ENCODE measurements at regions not wholly inside any gene's neighbourhood (a gene's known extent, or its start where the extent isn't known, plus 50 kb on each side); places are given as distances from the start of the nearest gene placed in this dataset.

- H3K9me3 ChIP-seq: no peaks in the 10 kb centered on the region
- TF ChIP-seq POLR2A (IDR thresholded peaks at IDR 0.05): no peak
- no peak overlapping the region for H3K27ac ChIP-seq
- no peak for DNase-seq
- H3K36me3 ChIP-seq: no peaks in the 10 kb centered on the region
- 92 to 95% (median 93%) methylated on average over 10 of the region's 10 CpGs for WGBS, 5 donors
- no peak overlapping the region for H3K4me3 ChIP-seq
- H3K27me3 ChIP-seq: no peaks in the 10 kb centered on the region
- intact Hi-C loops (cut with DNase I; ENCODE audit: low total_unique reads): no loop called here
- H3K4me1 ChIP-seq: peaks cover 0 to 14% (median 8%) of the 10 kb centered on the region in 4 donors
Observed at GRCh38 chr6:159113223-159113622, 56.0 kb upstream of the FNDC1 start.

DNA sequence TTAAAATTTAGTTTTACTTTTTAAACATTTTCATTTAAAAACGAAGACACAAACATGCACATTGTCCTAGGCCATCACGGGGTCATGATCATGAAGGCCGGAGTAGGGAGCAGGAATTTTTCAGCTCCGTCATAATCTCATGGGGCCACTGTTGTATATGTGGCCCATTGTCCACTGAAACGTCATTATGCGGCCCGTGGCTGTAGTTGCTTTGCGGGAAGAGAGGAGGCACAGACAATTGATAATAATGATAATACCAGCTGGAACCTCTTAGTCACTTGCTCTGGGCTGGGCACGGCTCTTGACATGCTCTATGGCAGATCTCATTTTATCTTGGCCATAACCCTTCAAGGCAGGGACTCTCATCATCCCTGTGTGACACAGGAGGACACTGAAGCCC lies 56.5 kb upstream of the FNDC1 start:
- TF ChIP-seq CTCF (IDR thresholded peaks at IDR 0.05) (no peak), POLR2AphosphoS5 (IDR thresholded peaks at IDR 0.05) (no peak), POLR2A (IDR thresholded peaks at IDR 0.05) (no peak), EP300 (IDR thresholded peaks at IDR 0.05) (no peak)
- H3K4me3 ChIP-seq: no peak overlapping the region
- no peaks in the 10 kb centered on the region for H3K27me3 ChIP-seq
- H3K36me3 ChIP-seq: no peaks in the 10 kb centered on the region
- intact Hi-C loops (cut with DNase I; ENCODE audit: low total_unique reads): no loop called here
- 86 to 92% (median 88%) methylated on average over 9 of the region's 9 CpGs for WGBS, 5 donors
- H3K27ac ChIP-seq: no peak overlapping the region
- H3K9me3 ChIP-seq: no peaks in the 10 kb centered on the region
- H3K4me1 ChIP-seq: peaks cover 0 to 19% (median 11%) of the 10 kb centered on the region in 4 donors
- DNase-seq: no peak

DNA sequence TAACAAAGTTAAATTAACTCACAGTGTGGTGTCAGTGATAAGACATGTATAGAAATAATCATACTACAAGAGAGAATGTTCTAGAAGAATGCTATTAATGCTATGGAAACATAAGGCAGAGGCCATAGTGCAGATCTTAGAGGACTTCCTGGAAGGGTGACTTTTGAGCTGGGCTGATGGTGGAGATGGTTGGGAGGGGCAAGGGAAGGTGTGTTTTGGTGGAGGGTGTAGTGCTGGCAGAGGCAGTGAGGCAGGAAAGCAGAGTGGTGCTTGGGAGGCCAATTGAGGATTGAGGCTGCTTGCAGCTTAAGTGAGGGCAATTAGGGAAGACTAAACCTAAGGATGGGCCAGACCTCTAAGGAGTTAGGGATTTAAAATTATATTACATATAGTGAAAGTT lies 58.5 kb upstream of the FNDC1 start:
- H3K36me3 ChIP-seq: no peaks in the 10 kb centered on the region
- intact Hi-C loops (cut with DNase I; ENCODE audit: low total_unique reads): no loop called here
- H3K9me3 ChIP-seq: no peaks in the 10 kb centered on the region
- H3K27ac ChIP-seq: no peak overlapping the region
- DNase-seq: no peak
- peaks cover 11 to 35% (median 21%) of the 10 kb centered on the region in 4 donors for H3K4me1 ChIP-seq
- H3K4me3 ChIP-seq: no peak overlapping the region
- TF ChIP-seq CTCF (IDR thresholded peaks at IDR 0.05) (no peak), POLR2A (IDR thresholded peaks at IDR 0.05) (no peak), POLR2AphosphoS5 (IDR thresholded peaks at IDR 0.05) (no peak)
- no peaks in the 10 kb centered on the region for H3K27me3 ChIP-seq

DNA sequence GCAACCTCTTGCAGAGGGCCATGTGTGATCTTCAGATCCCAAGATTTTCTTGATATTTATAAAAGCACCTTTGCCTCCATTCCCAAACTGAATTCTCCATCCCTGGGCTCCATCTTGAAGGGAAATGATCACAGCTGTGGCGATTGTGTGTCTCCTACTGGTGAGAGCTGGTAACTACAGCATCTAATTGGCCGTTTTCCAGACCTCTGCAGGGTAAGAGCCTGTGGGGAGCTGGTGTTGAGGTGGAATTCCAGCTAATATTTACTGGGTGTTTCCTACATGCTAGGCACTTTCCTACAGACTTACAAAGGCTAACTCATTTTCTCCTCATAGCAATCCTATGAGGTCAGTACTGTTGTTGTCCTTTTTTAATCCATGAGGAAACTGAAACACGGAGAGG lies 59.2 kb upstream of the FNDC1 start:
- TF ChIP-seq POLR2AphosphoS5 (IDR thresholded peaks at IDR 0.05) (no peak), EP300 (IDR thresholded peaks at IDR 0.05) (no peak), CTCF (IDR thresholded peaks at IDR 0.05) (peak in 4 of 7 experiments; percentile 24 to 47 (median 42))
- no peaks in the 10 kb centered on the region for H3K9me3 ChIP-seq
- H3K4me1 ChIP-seq: peaks cover 12 to 42% (median 26%) of the 10 kb centered on the region in 4 donors
- no peaks in the 10 kb centered on the region for H3K27me3 ChIP-seq
- H3K36me3 ChIP-seq: no peaks in the 10 kb centered on the region
- no peak overlapping the region for H3K4me3 ChIP-seq
- 24 to 36% (median 27%) methylated on average over 3 of the region's 3 CpGs for WGBS, 5 donors
- intact Hi-C loops (cut with DNase I; ENCODE audit: low total_unique reads): no loop called here
- DNase-seq: peak; percentile 31 to 68
- H3K27ac ChIP-seq: no peak overlapping the region

GRCh38 chr6:159109391-159109790 lies 59.8 kb upstream of the FNDC1 start:
- Histone ChIP-seq H3K27ac (no peak overlapping the region), H3K4me1 (peaks cover 12 to 48% (median 33%) of the 10 kb centered on the region in 4 donors), H3K9me3 (no peaks in the 10 kb centered on the region), H3K27me3 (peaks cover 0 to 3% (median 0%) of the 10 kb centered on the region in 3 donors), H3K4me3 (no peak overlapping the region), H3K36me3 (no peaks in the 10 kb centered on the region)
- no peak for TF ChIP-seq POLR2AphosphoS5 (IDR thresholded peaks at IDR 0.05)
- TF ChIP-seq EP300 (IDR thresholded peaks at IDR 0.05): no peak
- TF ChIP-seq POLR2A (IDR thresholded peaks at IDR 0.05): no peak
- DNase-seq: peak in 1 of 2 donors; percentile 28
- intact Hi-C loops (cut with DNase I; ENCODE audit: low total_unique reads): loop anchor here (10.0 kb wide), 1 partner anchor 65 kb away; the partner anchor contains the start of gene TAGAP
- 22 to 76% (median 47%) methylated on average over 1 of the region's 1 CpG for WGBS, 5 donors
